Endothelial cell of umbilical vein (primary cell): ENCODE measurements at regions not wholly inside any gene's neighbourhood (a gene's known extent, or its start where the extent isn't known, plus 50 kb on each side); places are given as distances from the start of the nearest gene placed in this dataset.

Experiments
- BruUV-seq: library from RNA; stranded (reverse); fragments of 400-500 nt; replicated peaks from 2 replicates; lab custom pipeline; 2021; lab: Mats Ljungman, UMichigan
- CTCF ChIA-PET: fragments of 300-600, 350-600 bp; sonication (Branson Sonifier 250); formaldehyde crosslinking; loops from one replicate; lab custom pipeline; 2021; ENCODE audit warnings: antibody characterized with exemption, inconsistent platforms; lab: Charles Lee
- POLR2A ChIA-PET: fragments of 300-600, 350-600 bp; sonication (Branson Sonifier 250); formaldehyde crosslinking; loops from one replicate; lab custom pipeline; 2021; ENCODE audit warnings: antibody characterized with exemption, inconsistent platforms; lab: Charles Lee
- DNase-seq: peaks from one replicate; pipeline ENCODE4 v3.0.0-alpha.2; 2011; ENCODE audit warnings: low read depth, low spot score
- FAIRE-seq: peaks from 2 replicates; lab custom pipeline; 2011; peaks lifted over from hg19 to GRCh38; lab: Jason Lieb, UNC
- H2AFZ ChIP-seq: 2 replicates; pipeline ENCODE4 v1.6.0; 2012; ENCODE audit warnings: low read depth, low read length, control low read depth, inconsistent platforms
- H3K27ac ChIP-seq: 2 replicates; pipeline ENCODE4 v1.5.1; 2011; ENCODE audit warnings: low read depth, mild to moderate bottlenecking, control low read depth, low read length, moderate library complexity; ENCODE audit not compliant: insufficient read depth
- H3K27me3 ChIP-seq, 2 experiments: 2 replicates each; pipeline versions ENCODE4 v1.6.0 to v1.6.1; 2011; ENCODE audit warnings: low read length in 2 of 2, mixed read lengths in 1 of 2; ENCODE audit not compliant: control insufficient read depth in 2 of 2, insufficient read depth in 2 of 2
- H3K36me3 ChIP-seq, 2 experiments: 2 replicates in 1 of 2; 3 replicates in 1 of 2; pipeline ENCODE4 v1.5.1; 2011; ENCODE audit warnings: low read length in 2 of 2, mild to moderate bottlenecking in 1 of 2, moderate library complexity in 1 of 2; ENCODE audit not compliant: control insufficient read depth in 2 of 2, insufficient read depth in 2 of 2; ENCODE audit errors: extremely low read depth in 1 of 2
- H3K4me1 ChIP-seq: 3 replicates; pipeline ENCODE4 v1.5.1; 2011; ENCODE audit warnings: mild to moderate bottlenecking, low read length; ENCODE audit not compliant: control insufficient read depth, insufficient read depth; ENCODE audit errors: extremely low read depth
- H3K4me2 ChIP-seq: 2 replicates; pipeline ENCODE4 v1.6.1; 2011; ENCODE audit warnings: low read length, control low read depth, mixed read lengths; ENCODE audit not compliant: insufficient read depth
- H3K4me3 ChIP-seq, 3 experiments: fragments of 200-600 bp in 1 of 3; sonication (generic), shearing (Covaris generic) in 1 of 3; replicated peaks in 1 of 3; 2 replicates each; pipeline ENCODE4 v1.5.1; 2011 to 2016; ENCODE audit warnings: control low read depth in 3 of 3, low read length in 3 of 3, mild to moderate bottlenecking in 2 of 3, inconsistent platforms in 1 of 3, low read depth in 1 of 3, moderate library complexity in 1 of 3; ENCODE audit not compliant: insufficient read depth in 1 of 3
- H3K79me2 ChIP-seq: 2 replicates; pipeline ENCODE4 v1.6.0; 2012; ENCODE audit warnings: low read length, inconsistent platforms; ENCODE audit not compliant: control insufficient read depth, insufficient read depth
- H3K9ac ChIP-seq: replicated peaks from 2 replicates; pipeline ENCODE3; 2011; ENCODE audit warnings: low read length, control low read depth; ENCODE audit not compliant: insufficient read depth; ENCODE audit errors: extremely low read depth
- H3K9me1 ChIP-seq: replicated peaks from 3 replicates; pipeline ENCODE4 v1.6.0; 2011; ENCODE audit warnings: mild to moderate bottlenecking, low read length; ENCODE audit not compliant: control insufficient read depth, insufficient read depth; ENCODE audit errors: extremely low read depth
- H3K9me3 ChIP-seq: replicated peaks from 2 replicates; pipeline ENCODE4 v1.5.1; 2012; ENCODE audit warnings: low read length, inconsistent platforms; ENCODE audit not compliant: control insufficient read depth, insufficient read depth
- H4K20me1 ChIP-seq: replicated peaks from 2 replicates; pipeline ENCODE3; 2011; ENCODE audit warnings: mild to moderate bottlenecking, low read length; ENCODE audit not compliant: control insufficient read depth, insufficient read depth; ENCODE audit errors: extremely low read depth
- EZH2 ChIP-seq: IDR thresholded peaks from 2 replicates; pipeline ENCODE4 v1.6.1; 2012; ENCODE audit warnings: borderline replicate concordance, low read depth, mild to moderate bottlenecking, moderate library complexity, low read length, inconsistent platforms; ENCODE audit not compliant: severe bottlenecking
- FOS ChIP-seq: IDR thresholded peaks from 2 replicates; pipeline ENCODE4 v1.6.1; 2011; ENCODE audit warnings: mild to moderate bottlenecking, low read length, moderate library complexity, borderline replicate concordance; ENCODE audit not compliant: insufficient read depth
- GATA2 ChIP-seq: IDR thresholded peaks from 2 replicates; pipeline ENCODE4 v1.7.0; 2011; ENCODE audit warnings: low read depth, mild to moderate bottlenecking, moderate library complexity, mixed read lengths, low read length; ENCODE audit not compliant: insufficient read length, insufficient read depth
- JUN ChIP-seq: IDR thresholded peaks from 2 replicates; pipeline ENCODE4 v1.6.1; 2011; ENCODE audit warnings: borderline replicate concordance, low read depth; ENCODE audit not compliant: insufficient read length, insufficient read depth
- MYC ChIP-seq: IDR thresholded peaks from one replicate; pipeline ENCODE4 v1.6.1; 2011; ENCODE audit warnings: mild to moderate bottlenecking, low read depth, low read length
- POLR2A ChIP-seq: IDR thresholded peaks from 2 replicates; pipeline ENCODE4 v1.6.1; 2012; ENCODE audit warnings: low read depth, mild to moderate bottlenecking, control low read depth, low read length
- POLR2AphosphoS5 ChIP-seq: IDR thresholded peaks from 2 replicates; pipeline ENCODE4 v1.6.1; 2012; ENCODE audit warnings: low read depth, mild to moderate bottlenecking, control low read depth, low read length, moderate library complexity; ENCODE audit not compliant: insufficient read depth
- dilution Hi-C: fragments of 300-500 bp; cut with MboI; formaldehyde crosslinking; loops from one replicate; pipeline ENCODE4 v1.15.0; 2019; ENCODE audit warnings: low sequenced_read_pairs; ENCODE audit not compliant: extremely low pct_ligation_motif_present
- intact Hi-C: fragments of 100-400 bp; cut with micrococcal nuclease; formaldehyde crosslinking; loops from one replicate; pipeline ENCODE4 v1.10.0; 2022
- TF ChIP-seq, protein P1 (sequence below): IDR thresholded peaks from 2 replicates; pipeline ENCODE4 v1.6.1; 2011; ENCODE audit not compliant: insufficient read depth, insufficient read length
- TF ChIP-seq, protein P2 (sequence below), 2 donors: IDR thresholded peaks; 1 replicate in 1 of 2; 2 replicates in 1 of 2; pipeline ENCODE4 v1.5.1; 2011; ENCODE audit warnings: low read length in 2 of 2, mild to moderate bottlenecking in 2 of 2, moderate library complexity in 2 of 2, control low read depth in 1 of 2, inconsistent platforms in 1 of 2, low read depth in 1 of 2; ENCODE audit not compliant: insufficient read depth in 1 of 2; ENCODE audit errors: extremely low read depth in 1 of 2

DNA sequence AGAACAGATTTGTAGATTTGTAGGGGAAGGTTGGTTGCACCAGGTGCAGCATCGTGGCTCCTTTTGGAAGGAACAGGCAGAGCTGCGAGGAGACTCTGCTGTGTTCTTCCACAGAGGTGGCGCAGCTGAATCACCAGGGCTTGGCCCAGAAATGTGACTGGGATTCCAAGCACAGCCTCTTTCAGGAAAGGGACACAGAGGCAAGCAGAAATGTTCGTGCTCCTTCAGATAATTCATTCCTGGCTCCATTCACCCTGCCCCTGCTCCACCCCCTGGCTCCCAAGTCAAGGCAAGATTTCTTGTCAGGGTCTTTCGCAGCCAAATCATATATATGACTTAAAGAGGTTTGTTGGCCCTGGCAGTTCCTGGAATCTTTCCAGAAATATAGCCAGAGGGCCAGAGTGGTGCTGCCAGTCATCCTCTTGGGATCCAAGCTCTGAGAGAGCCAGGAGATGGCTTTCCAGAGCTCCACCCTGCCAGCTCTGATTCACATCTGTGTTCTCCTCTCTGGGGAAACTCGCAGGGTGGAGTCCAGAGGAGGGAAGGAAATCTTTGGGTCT is 203.9 kb upstream of the TANK start:
- H3K4me2 ChIP-seq, result no peak overlapping the region
- H3K9me3 ChIP-seq, result no peaks in the 10 kb centered on the region
- H3K4me1 ChIP-seq, result peaks cover 4% of the 10 kb centered on the region
- H3K4me3 ChIP-seq, result no peak overlapping the region
- no peak overlapping the region for H3K9ac ChIP-seq
- no peaks in the 10 kb centered on the region for H3K36me3 ChIP-seq
- H3K27ac ChIP-seq, result no peak overlapping the region
- CTCF ChIA-PET, result interaction anchor here (1.9 to 3.2 kb wide), 3 partner anchors 7 to 527 kb away, joined by 4 to 10 read pairs (median 5); no protein-coding TSS in a partner anchor
- H3K79me2 ChIP-seq, result no peaks in the 10 kb centered on the region
- peak; percentile 46 for FAIRE-seq
- H4K20me1 ChIP-seq, result no peaks in the 10 kb centered on the region
- DNase-seq, result no peak
- intact Hi-C loops, result no loop called here
- no peaks in the 10 kb centered on the region for H3K9me1 ChIP-seq
- peak overlapping the region; percentile 17 for H2AFZ ChIP-seq
- no TSS peak for BruUV-seq
- dilution Hi-C loops, result no loop called here
- POLR2A ChIA-PET, result no interaction called here
- H3K27me3 ChIP-seq, result no peaks in the 10 kb centered on the region
- TF ChIP-seq EZH2 (no peak), GATA2 (no peak), FOS (no peak), POLR2AphosphoS5 (no peak), JUN (no peak), MYC (no peak), POLR2A (no peak)
- TF ChIP-seq, protein P1, sequence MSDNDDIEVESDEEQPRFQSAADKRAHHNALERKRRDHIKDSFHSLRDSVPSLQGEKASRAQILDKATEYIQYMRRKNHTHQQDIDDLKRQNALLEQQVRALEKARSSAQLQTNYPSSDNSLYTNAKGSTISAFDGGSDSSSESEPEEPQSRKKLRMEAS, result no peak
- TF ChIP-seq, protein P2, sequence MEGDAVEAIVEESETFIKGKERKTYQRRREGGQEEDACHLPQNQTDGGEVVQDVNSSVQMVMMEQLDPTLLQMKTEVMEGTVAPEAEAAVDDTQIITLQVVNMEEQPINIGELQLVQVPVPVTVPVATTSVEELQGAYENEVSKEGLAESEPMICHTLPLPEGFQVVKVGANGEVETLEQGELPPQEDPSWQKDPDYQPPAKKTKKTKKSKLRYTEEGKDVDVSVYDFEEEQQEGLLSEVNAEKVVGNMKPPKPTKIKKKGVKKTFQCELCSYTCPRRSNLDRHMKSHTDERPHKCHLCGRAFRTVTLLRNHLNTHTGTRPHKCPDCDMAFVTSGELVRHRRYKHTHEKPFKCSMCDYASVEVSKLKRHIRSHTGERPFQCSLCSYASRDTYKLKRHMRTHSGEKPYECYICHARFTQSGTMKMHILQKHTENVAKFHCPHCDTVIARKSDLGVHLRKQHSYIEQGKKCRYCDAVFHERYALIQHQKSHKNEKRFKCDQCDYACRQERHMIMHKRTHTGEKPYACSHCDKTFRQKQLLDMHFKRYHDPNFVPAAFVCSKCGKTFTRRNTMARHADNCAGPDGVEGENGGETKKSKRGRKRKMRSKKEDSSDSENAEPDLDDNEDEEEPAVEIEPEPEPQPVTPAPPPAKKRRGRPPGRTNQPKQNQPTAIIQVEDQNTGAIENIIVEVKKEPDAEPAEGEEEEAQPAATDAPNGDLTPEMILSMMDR (IDR thresholded peaks at IDR 0.05; ENCODE audit: extremely low read depth in 1 of 2, insufficient read depth in 1 of 2, low read depth in 1 of 2, low read length in 2 of 2), result no peak
